GM23338 (cell line): ENCODE measurements at regions not wholly inside any gene's neighbourhood (a gene's known extent, or its start where the extent isn't known, plus 50 kb on each side); places are given as distances from the start of the nearest gene placed in this dataset.

ENCODE experiments used
- ATAC-seq: fragments of 200-7000 bp; cut with Tn5 transposase; 3 replicates; pipeline ENCODE4 v1.9.1; 2020
- DNase-seq: peaks from one replicate; pipeline ENCODE4 v3.0.0-alpha.2; 2015; ENCODE audit warnings: low spot score
- H2AFZ ChIP-seq: fragments of 200-600 bp; sonication (generic); 2 replicates; pipeline ENCODE4 v1.8.0; 2016; ENCODE audit warnings: antibody characterized with exemption, mild to moderate bottlenecking, moderate library complexity
- H3F3A ChIP-seq: fragments of 200-600 bp; sonication (generic); replicated peaks from 2 replicates; pipeline ENCODE4 v1.8.0; 2017; ENCODE audit warnings: antibody characterized with exemption, mixed run types, low read depth
- H3K27ac ChIP-seq: fragments of 200-600 bp; sonication (generic); 2 replicates; pipeline ENCODE4 v1.6.1; 2016; ENCODE audit warnings: low read depth
- H3K27me3 ChIP-seq: fragments of 200-600 bp; sonication (generic); 2 replicates; pipeline ENCODE4 v1.8.0; 2016; ENCODE audit warnings: mild to moderate bottlenecking, mixed run types, moderate library complexity; ENCODE audit not compliant: insufficient read depth
- H3K36me3 ChIP-seq: fragments of 200-600 bp; sonication (generic); 2 replicates; pipeline ENCODE4 v1.8.0; 2016; ENCODE audit warnings: mild to moderate bottlenecking; ENCODE audit not compliant: insufficient read depth
- H3K4me1 ChIP-seq: fragments of 200-600 bp; sonication (generic); 2 replicates; pipeline ENCODE4 v1.8.0; 2016; ENCODE audit warnings: mild to moderate bottlenecking, moderate library complexity; ENCODE audit not compliant: insufficient read depth
- H3K4me2 ChIP-seq: fragments of 200-600 bp; sonication (generic); 2 replicates; pipeline ENCODE4 v1.7.1; 2017; ENCODE audit warnings: mixed run types
- H3K4me3 ChIP-seq: fragments of 200-600 bp; sonication (generic); 2 replicates; pipeline ENCODE4 v1.6.1; 2016; ENCODE audit warnings: mixed run types
- H3K79me2 ChIP-seq: fragments of 200-600 bp; sonication (generic); replicated peaks from 2 replicates; pipeline ENCODE4 v1.8.0; 2017; ENCODE audit warnings: mild to moderate bottlenecking; ENCODE audit not compliant: insufficient read depth
- H3K9me2 ChIP-seq: fragments of 200-600 bp; sonication (generic); 2 replicates; pipeline ENCODE4 v1.8.0; 2017; ENCODE audit not compliant: insufficient read depth
- H4K20me1 ChIP-seq: fragments of 200-600 bp; sonication (generic); replicated peaks from 2 replicates; pipeline ENCODE4 v1.8.0; 2017; ENCODE audit warnings: mild to moderate bottlenecking; ENCODE audit not compliant: insufficient read depth
- H3K27ac Mint-ChIP-seq: 2 replicates; pipeline ENCODE4 v1.8.0; 2020; ENCODE audit warnings: inconsistent platforms, mild to moderate bottlenecking, moderate library complexity, mixed read lengths
- H3K27me3 Mint-ChIP-seq: 3 replicates; pipeline ENCODE4 v1.8.0; 2022; ENCODE audit warnings: low read depth, mild to moderate bottlenecking, moderate library complexity, mixed read lengths, inconsistent platforms; ENCODE audit not compliant: insufficient read depth, poor library complexity
- H3K36me3 Mint-ChIP-seq: 3 replicates; pipeline ENCODE4 v1.8.0; 2021; ENCODE audit warnings: low read depth, mild to moderate bottlenecking, inconsistent platforms, moderate library complexity, mixed read lengths
- H3K4me1 Mint-ChIP-seq: 3 replicates; pipeline ENCODE4 v1.8.0; 2020; ENCODE audit warnings: mild to moderate bottlenecking, inconsistent platforms, mixed read lengths
- H3K4me3 Mint-ChIP-seq: 3 replicates; pipeline ENCODE4 v1.8.0; 2021; ENCODE audit warnings: moderate library complexity, mild to moderate bottlenecking, inconsistent platforms, mixed read lengths
- H3K9me3 Mint-ChIP-seq: 3 replicates; pipeline ENCODE4 v1.8.0; 2020; ENCODE audit warnings: moderate library complexity, mild to moderate bottlenecking, inconsistent platforms, mixed read lengths
- CREB1 ChIP-seq: fragments of 250-450 bp; sonication (Bioruptor Pico); IDR thresholded peaks from 2 replicates; pipeline ENCODE4 v1.5.0; 2020; ENCODE audit warnings: low read depth, mild to moderate bottlenecking, moderate library complexity
- EZH2 ChIP-seq: fragments of 200-600 bp; sonication (generic); IDR thresholded peaks from one replicate; pipeline ENCODE4 v1.8.0; 2017; ENCODE audit warnings: antibody characterized with exemption, mild to moderate bottlenecking, low read depth; ENCODE audit not compliant: unreplicated experiment
- JUNB ChIP-seq: IDR thresholded peaks from one replicate; pipeline ENCODE4 v1.6.1; 2016; ENCODE audit warnings: antibody characterized with exemption; ENCODE audit not compliant: unreplicated experiment
- NANOG ChIP-seq: IDR thresholded peaks from 2 replicates; pipeline ENCODE4 v1.6.1; 2016; ENCODE audit warnings: antibody characterized with exemption, borderline replicate concordance
- POLR2AphosphoS5 ChIP-seq: IDR thresholded peaks from 2 replicates; pipeline ENCODE4 v1.6.1; 2016; ENCODE audit warnings: antibody characterized with exemption, low read depth
- STAT1 ChIP-seq: IDR thresholded peaks from one replicate; pipeline ENCODE4 v1.6.1; 2016; ENCODE audit warnings: antibody characterized with exemption; ENCODE audit not compliant: unreplicated experiment
- ZNF114 ChIP-seq: fragments of 250-450 bp; sonication (Bioruptor Pico); IDR thresholded peaks from 2 replicates; pipeline ENCODE4 v1.5.0; 2020; ENCODE audit warnings: mild to moderate bottlenecking, moderate library complexity
- TF ChIP-seq, protein P1 (sequence below): IDR thresholded peaks from one replicate; pipeline ENCODE4 v1.6.1; 2018; ENCODE audit warnings: antibody characterized with exemption; ENCODE audit not compliant: unreplicated experiment
- TF ChIP-seq, protein P2 (sequence below): IDR thresholded peaks from 2 replicates; pipeline ENCODE4 v1.6.1; 2016; ENCODE audit warnings: antibody characterized with exemption
- TF ChIP-seq, protein P3 (sequence below), 2 experiments: fragments of 200-600 bp in 1 of 2; sonication (generic) in 1 of 2; conservative IDR thresholded peaks; 2 replicates each; pipeline versions ENCODE4 v1.5.1 to v1.6.1; 2016 to 2017; ENCODE audit warnings: antibody characterized with exemption in 2 of 2, low read depth in 2 of 2, mild to moderate bottlenecking in 2 of 2, moderate library complexity in 1 of 2

DNA sequence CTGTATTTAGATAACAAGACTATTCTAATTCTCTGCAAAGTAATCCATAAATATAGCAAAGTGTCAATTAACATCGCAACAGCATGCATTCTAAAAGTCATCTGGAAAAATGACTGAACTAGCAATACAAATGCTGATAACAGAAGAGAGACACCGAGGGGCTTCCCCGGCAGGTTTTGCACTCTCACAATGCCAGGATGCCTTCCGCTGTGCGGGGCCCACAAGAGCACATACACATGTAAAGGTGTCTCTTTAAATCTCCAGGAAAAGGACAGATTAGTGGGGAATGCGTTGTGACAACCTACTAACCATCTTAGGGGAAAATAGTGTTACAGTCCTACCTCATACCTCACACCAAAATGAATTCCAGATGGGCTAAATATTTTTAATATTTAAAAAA is 86.9 kb downstream of the CXCL12 start (continued):
- TF ChIP-seq, protein P1, sequence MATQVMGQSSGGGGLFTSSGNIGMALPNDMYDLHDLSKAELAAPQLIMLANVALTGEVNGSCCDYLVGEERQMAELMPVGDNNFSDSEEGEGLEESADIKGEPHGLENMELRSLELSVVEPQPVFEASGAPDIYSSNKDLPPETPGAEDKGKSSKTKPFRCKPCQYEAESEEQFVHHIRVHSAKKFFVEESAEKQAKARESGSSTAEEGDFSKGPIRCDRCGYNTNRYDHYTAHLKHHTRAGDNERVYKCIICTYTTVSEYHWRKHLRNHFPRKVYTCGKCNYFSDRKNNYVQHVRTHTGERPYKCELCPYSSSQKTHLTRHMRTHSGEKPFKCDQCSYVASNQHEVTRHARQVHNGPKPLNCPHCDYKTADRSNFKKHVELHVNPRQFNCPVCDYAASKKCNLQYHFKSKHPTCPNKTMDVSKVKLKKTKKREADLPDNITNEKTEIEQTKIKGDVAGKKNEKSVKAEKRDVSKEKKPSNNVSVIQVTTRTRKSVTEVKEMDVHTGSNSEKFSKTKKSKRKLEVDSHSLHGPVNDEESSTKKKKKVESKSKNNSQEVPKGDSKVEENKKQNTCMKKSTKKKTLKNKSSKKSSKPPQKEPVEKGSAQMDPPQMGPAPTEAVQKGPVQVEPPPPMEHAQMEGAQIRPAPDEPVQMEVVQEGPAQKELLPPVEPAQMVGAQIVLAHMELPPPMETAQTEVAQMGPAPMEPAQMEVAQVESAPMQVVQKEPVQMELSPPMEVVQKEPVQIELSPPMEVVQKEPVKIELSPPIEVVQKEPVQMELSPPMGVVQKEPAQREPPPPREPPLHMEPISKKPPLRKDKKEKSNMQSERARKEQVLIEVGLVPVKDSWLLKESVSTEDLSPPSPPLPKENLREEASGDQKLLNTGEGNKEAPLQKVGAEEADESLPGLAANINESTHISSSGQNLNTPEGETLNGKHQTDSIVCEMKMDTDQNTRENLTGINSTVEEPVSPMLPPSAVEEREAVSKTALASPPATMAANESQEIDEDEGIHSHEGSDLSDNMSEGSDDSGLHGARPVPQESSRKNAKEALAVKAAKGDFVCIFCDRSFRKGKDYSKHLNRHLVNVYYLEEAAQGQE: no peak
- TF ChIP-seq CREB1 (CRISPR knock-in tag) (no peak), JUNB (no peak), NANOG (no peak), EZH2 (no peak), ZNF114 (CRISPR knock-in tag) (no peak)
- TF ChIP-seq, protein P2, sequence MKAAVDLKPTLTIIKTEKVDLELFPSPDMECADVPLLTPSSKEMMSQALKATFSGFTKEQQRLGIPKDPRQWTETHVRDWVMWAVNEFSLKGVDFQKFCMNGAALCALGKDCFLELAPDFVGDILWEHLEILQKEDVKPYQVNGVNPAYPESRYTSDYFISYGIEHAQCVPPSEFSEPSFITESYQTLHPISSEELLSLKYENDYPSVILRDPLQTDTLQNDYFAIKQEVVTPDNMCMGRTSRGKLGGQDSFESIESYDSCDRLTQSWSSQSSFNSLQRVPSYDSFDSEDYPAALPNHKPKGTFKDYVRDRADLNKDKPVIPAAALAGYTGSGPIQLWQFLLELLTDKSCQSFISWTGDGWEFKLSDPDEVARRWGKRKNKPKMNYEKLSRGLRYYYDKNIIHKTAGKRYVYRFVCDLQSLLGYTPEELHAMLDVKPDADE: no peak
- TF ChIP-seq, protein P3, sequence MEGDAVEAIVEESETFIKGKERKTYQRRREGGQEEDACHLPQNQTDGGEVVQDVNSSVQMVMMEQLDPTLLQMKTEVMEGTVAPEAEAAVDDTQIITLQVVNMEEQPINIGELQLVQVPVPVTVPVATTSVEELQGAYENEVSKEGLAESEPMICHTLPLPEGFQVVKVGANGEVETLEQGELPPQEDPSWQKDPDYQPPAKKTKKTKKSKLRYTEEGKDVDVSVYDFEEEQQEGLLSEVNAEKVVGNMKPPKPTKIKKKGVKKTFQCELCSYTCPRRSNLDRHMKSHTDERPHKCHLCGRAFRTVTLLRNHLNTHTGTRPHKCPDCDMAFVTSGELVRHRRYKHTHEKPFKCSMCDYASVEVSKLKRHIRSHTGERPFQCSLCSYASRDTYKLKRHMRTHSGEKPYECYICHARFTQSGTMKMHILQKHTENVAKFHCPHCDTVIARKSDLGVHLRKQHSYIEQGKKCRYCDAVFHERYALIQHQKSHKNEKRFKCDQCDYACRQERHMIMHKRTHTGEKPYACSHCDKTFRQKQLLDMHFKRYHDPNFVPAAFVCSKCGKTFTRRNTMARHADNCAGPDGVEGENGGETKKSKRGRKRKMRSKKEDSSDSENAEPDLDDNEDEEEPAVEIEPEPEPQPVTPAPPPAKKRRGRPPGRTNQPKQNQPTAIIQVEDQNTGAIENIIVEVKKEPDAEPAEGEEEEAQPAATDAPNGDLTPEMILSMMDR (conservative IDR thresholded peaks at IDR 0.05; ENCODE audit: low read depth in 2 of 2): no peak

DNA sequence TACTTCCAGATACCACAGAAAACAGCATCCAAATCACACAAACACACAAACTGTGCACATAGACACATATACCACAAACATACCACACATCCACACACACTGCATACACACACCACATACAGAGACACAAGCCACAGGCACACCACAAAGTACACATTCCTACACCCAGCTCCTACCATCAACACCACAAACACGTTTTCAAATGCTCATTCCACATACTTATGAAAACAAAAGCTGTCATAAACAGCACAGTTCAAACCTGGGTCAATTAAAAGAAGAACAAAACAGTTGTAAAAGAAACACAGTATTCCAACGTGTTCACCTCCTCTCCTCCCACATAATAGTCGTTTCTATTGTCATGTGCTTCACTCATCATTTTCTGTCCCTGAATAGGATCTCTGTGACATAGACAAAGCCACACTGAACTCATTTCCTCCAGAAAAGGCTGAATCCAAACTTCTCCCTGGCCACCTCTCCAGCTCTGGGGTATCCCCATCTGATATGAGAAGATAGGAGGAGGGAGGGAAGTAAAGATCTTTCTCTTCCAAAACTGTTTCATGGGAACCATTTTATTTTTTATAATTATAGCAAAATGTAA is 89.2 kb downstream of the CXCL12 start:
- Histone ChIP-seq H4K20me1 (no peaks in the 10 kb centered on the region), H3K4me2 (no peak overlapping the region), H3F3A (0 out of 2 replicates have a peak, but pooled peaks cover 3% of the 10 kb centered on the region), H3K27ac (no peak overlapping the region), H3K79me2 (no peaks in the 10 kb centered on the region), H3K4me1 (peaks cover 46% of the 10 kb centered on the region), H2AFZ (no peak overlapping the region), H3K36me3 (no peaks in the 10 kb centered on the region), H3K9me2 (no peaks in the 10 kb centered on the region), H3K4me3 (no peak overlapping the region), H3K27me3 (peaks cover 29% of the 10 kb centered on the region)
- Mint-ChIP-seq H3K4me1 (peaks cover 24% of the 10 kb centered on the region), H3K27ac (no peak overlapping the region), H3K4me3 (no peak overlapping the region), H3K9me3 (no peaks in the 10 kb centered on the region), H3K36me3 (no peaks in the 10 kb centered on the region), H3K27me3 (peaks cover 4% of the 10 kb centered on the region)
- no peak for DNase-seq
- ATAC-seq: no peak
- TF ChIP-seq, protein P3 (conservative IDR thresholded peaks at IDR 0.05; ENCODE audit: low read depth in 2 of 2): no peak
- TF ChIP-seq JUNB: no peak
- TF ChIP-seq POLR2AphosphoS5: no peak
- TF ChIP-seq STAT1: no peak
